GM21381 (cell line): ENCODE measurements at regions not wholly inside any gene's neighbourhood (a gene's known extent, or its start where the extent isn't known, plus 50 kb on each side); places are given as distances from the start of the nearest gene placed in this dataset.
"Not testable (repeated sequence)": the region's sequence is repeated elsewhere in the genome, so short reads cannot be mapped to it uniquely, and the experiment has no call there.

Experiments
- ATAC-seq: cut with Tn5 transposase; IDR thresholded peaks from one replicate; pipeline ENCODE4 v1.9.1; 2021; ENCODE audit warnings: mild to moderate bottlenecking, moderate library complexity; ENCODE audit not compliant: unreplicated experiment

DNA sequence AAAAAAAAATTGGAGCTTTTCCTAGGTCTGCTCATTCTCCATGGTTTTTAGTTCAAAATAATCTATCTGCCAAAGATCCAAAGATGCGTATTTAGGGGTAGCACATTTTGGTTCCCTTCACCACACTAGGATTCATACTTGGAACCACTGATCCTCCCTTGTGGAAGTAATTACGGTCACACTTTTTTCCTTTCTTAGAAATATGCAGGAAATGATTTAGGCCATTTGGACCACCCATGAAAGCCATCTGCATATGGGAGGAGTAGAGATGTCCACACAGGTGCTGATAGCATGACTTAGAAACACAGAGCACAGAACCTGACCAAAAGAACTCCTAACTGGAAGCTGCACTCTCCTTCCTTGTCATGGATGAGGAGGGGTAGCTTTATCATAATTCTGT, 105.9 kb upstream of the RAI14 start:
- no peak for ATAC-seq

DNA sequence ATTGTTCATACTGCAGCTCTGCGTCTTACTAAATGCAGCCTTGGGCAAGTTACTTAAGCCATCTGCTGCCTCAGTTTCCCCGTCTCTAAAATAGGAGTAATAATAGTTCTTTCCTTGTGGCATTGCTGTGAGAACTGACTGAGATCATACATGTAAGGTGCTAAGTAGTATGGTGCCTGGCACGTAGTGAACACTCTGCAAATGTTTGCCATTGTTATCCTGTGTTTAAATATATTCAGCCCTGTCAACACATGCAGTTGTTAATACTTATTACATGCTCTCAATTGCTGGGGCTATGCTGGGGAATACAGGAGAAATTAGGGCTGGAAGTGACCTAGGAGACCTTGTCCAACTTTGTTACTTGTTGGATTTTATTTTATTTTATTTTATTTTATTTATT, 105.2 kb upstream of the RAI14 start:
- no peak for ATAC-seq

DNA sequence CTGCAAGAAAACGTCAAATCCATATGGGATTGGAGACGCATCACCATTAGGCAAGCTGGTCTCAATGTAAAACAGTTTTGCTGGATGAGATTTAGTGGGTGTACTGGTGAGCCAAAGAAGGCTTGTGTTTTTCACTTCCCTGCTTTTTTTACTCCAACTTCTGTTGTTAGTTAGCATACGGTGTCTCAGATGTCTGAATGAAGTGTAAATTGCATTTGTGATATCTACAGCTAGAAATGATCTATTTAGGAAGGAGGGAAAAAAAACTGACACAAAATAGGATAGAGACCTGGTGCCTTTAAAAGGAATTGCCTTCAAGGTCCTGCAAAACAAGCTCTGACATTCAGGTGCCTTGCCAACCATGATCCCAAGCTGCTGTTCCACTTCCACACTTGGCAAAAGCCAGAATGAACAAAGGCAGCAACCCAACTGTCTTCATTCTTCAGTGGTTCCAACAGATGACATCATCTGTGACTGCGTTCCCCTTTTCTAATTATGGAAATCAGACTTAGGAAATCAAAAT, 104.2 kb upstream of the RAI14 start:
- no peak for ATAC-seq

DNA sequence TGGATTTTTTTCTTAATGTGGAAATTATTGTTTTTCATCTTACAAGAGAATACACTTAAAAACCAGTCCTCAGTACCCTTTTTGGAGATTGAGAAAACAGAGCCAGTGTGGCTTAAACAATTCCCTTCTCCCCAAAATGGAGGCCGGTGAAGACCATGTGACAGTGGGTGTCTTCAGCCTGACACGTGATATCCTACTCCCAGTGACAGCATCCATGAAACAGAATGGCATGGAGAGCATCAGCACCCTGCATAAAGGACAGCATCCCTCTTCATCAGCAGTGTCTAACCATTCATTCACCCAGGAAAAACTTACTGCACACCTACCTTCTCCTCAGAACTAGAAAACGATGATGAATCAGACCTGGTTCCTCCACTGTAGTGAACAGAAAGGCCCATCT, 103.4 kb upstream of the RAI14 start:
- no peak for ATAC-seq

DNA sequence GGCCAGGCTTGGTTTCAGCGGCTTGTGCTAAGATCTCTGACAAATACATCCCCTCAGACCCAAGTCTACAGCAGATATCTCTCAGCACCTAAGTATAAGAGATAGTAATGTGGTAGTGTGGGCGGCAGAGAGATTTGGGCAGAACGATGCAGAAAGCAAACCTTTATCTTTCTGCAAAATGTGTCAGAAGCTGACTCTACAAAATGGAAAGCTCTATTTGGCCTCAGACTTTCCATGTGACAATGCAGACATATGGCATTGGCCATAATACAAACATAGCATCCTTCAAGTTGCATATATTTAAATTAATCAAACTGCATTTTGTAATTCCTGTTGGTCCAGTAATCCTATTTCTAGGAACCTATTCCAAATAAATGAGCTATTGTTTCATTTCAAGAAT, 102.5 kb upstream of the RAI14 start:
- ATAC-seq, result no peak

DNA sequence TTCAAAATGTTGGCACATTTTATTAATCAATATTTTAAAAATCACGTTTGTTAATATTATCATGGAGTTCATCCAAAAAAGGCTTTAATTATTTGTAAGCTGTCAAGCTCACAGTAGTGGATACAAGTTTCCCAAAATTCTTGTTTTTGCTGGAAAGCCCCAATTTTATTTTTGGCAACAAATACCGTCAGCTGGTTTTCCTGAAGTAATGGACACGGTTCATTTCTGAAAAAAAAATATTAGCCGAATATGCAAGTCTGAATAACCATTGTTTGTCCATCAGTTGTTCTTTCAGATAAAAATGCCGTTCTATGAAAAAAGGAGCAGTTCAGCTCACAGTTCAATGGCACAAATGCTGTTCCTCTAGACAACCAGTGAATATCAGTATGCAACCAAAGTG, 101.5 kb upstream of the RAI14 start:
- ATAC-seq, result no peak

DNA sequence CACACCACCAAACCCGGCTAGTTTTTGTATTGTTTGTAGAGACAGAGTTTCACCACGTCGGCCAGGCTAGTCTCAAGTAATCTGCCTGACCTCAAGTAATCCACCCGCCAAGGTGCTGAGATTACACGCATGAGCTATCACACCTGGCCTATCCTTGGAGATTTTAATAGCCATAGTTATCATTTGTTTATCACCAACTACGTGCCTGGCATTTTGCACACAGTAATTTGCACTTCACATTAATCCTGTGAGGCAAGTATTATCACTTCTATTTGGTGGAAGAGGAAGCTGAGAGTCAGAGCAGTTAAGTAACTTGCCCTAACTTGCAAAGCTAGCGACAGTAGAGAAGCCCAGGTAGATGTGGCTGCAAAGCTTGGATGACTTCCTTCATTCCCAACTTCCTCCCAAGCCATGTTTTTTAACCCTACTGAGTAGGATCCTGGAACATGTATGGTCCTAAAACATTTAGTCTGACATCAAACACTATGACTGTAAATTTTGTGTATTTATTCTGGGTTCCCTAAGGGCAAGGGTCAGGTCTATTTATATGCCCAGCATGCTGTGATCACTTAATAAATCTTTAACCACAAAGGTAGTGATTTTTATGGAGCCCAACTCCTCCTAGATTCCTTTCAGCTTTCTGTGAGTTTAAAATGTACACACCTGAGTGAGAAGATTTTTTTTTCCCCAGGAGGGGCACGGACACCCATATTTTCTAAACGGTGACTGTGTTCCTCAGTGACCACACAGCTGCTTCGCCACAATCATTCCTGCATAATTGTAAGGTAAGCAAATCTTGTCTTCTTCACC, 100.2 kb upstream of the RAI14 start:
- ATAC-seq, result no peak

DNA sequence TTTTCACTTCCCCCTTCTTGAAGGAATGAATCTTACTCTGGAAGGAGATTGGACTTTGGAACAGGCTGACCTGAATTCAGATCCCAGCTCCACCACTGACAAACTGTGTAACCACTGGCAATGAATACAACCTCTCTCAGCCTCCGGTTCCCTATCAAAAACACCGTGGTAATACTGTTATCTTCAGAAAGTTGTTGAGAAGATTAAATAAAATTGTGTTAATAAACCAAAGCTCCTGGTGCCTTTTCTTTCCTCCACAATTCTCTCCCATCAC, 99.7 kb upstream of the RAI14 start:
- no peak for ATAC-seq

DNA sequence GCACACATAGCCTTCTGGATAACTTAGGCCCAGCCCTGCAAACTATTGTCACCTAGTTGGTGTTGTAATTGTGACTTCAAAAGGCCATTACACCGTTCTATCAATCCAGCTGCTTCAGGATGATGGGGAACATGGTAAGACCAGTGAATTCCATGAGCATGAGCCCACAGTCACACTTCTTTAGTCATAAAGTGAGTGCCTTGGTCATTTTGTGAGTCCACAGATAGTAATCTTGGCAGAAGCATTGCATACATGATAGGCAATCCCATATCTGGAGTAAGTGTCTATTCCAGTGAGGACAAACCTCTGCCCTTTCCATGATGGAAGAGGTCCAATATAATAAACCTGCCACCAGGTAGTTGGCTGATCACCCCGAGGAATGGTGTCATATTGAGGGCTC, 94.5 kb upstream of the RAI14 start:
- not testable (repeated sequence) for ATAC-seq

DNA sequence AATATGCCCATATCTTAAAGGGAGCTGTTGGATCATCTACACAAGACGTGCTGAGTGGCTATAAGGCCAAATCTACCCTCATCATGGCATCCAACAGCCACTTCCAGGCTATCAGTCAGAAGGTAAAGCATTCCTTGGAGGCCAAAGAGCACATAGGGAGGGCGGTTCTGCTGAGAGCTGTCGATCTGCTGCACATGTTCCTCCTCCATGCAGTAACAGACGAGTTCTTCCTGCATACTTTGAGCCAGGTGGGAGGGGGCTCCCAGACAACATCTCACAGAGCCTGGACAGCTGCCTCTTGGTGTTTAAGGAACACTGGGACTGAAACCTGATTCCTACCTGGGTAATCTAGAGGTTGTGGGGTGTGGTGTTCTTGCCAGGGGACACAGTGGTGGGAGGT, 93.3 kb upstream of the RAI14 start:
- ATAC-seq, result no peak

DNA sequence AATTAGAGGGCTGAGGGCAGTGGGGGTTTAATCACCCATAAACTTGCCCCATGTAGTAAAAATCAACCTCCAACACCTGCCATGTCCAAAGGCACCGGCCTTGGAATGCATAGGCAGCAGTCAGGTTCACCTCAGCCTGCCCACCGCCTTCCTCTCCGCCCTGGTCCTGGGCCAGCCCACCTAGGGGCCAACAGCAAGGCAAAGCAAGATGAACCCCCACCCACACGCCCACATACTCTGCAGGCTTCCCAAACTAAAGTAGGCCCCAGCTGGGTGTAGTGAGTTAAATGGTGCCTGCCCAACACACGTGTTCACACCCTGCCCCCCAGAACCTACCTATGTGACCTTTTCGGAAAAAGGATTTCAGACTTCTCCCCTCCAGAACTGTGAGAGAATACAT, 92.9 kb upstream of the RAI14 start:
- no peak for ATAC-seq

DNA sequence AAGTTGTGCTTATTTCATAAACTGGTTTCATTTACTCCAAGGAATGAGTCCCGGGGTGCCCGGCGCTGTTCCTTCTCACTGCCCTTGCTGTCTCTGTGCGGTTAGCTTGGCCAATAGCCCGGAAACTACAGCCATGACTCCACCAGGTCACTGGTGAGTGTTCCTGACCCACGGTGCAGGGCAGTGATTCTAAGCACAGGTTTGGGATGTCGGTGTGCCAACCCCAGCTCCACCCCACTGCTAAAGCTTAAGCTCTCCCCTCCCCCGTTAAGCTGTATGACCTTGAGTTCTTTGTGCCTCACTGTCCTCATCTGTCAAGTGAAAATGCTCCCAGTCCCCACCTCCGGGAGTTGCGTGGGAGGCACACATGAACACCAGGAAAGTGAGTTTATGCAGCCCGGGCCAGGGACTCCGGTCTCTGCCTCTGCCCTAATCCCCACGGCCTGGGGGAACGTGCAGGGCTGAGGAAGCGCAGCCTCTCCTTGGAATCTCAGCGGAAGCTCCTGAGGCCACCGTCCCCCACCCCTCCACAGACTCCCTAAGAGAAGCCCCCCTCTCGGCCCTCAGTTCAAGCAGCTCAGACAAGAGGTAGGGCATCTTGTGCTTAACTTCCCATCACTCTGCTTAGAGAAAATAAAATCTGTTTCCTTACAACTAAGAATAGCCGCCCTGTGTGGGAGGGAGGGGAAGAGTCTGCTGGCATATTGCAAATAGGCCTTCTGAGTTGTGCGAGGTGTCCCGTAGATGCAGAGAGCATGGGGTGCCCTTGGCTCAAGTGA, 92.0 kb upstream of the RAI14 start:
- ATAC-seq, result no peak

DNA sequence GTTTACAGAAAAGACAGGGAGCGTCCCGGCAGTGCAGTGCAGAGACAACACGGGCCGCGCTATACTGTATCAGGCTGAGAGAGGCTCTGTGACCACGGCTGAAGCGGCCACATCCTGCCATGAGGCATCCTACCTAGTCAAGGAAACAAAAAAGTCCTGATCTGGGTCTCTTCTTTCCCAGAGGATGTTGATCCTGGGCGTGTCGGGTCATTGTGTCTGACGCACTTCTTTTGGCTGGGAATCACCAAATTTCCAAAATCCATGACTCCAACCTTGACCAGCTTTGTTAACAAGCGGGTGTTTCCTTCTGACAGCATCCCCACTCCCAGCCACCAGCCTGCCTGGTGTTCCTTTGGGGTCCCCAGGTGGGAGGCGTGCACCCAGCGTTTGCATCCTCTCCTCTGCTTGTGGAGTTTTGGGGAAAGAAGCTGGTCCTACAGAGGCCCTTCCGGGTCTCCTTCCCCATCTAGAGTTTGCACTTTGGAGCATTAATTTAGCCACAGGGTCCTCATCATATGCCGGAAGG, 91.4 kb upstream of the RAI14 start:
- no peak for ATAC-seq

DNA sequence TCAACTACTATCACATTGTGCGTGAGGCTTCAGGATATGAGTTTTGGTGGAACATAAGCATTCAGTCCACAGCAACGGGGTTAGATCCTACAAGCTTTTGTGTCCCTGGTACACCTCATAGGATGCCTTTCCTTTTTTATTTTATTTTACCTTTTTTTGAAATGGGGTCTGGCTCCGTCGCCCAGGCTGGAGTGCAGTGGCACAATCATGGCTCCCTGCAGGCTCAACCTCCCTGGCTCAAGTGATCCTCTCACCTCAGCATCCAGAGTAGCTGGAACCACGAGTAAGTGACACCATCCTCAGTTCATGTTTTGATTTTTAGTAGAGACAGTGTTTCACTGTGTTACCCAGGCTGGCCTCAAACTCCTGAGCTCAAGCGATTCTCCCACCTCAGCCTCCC, 86.0 kb upstream of the RAI14 start:
- no peak for ATAC-seq

DNA sequence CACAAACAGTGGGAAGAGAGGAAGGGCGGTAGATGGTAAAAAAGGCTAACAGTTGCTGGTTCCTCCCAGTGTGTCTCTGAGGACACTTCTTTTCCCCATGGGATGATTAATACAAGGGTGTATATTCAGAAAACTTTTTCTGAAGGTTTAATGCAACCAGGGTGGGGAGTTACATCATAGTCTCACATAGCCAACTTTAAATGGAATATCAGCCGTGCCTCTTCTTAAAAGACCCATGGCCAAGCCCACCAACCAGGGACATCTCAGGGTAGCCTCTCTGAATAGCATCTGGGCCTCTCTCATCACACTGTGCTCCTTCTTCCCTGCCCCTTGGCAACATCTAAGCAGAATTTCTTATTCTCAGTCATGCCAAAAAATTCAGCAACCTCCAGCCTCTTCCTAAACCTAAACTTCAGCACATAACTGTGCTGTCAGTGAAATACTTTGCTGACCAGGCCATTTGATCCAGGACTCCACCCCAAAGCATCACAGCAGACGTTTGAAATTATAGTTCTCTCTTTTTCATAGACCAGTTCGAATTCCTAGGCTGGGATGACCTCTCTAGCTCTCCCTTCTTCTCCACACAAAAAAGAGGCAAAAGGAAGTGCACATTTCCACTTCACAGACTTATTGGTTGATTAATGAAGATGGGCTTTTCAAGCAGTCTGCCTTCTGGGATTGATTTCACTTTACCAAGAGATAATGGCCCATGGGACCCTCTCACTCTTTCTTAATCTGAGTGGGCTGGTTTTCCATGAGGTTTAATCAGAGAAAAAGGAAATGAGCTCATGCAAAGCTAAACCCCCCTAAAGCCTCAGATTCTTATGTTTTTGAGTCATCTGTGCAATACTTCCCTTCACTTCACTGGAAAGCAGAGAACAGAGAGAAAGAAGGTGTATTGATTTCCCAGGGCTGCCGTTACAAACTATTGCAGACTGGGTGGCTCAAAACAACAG, 85.1 kb upstream of the RAI14 start:
- no peak for ATAC-seq

DNA sequence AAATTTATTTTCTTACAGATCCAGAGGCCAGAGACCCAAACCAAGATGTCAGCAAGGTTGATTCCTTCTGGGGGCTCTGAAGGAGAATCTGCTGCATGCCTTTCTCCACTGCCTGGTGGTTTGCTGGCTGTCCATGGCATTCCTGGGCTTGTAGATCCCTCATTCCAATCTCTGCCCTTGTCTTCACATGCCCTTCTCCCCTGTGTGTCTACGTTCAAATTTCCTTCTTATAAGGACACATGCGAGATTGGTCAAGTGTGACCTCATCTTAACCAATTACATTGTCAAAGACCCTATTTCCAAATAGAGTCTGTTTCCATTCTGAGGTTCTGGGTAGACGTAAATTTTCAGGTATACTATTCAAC, 84.5 kb upstream of the RAI14 start:
- no peak for ATAC-seq

DNA sequence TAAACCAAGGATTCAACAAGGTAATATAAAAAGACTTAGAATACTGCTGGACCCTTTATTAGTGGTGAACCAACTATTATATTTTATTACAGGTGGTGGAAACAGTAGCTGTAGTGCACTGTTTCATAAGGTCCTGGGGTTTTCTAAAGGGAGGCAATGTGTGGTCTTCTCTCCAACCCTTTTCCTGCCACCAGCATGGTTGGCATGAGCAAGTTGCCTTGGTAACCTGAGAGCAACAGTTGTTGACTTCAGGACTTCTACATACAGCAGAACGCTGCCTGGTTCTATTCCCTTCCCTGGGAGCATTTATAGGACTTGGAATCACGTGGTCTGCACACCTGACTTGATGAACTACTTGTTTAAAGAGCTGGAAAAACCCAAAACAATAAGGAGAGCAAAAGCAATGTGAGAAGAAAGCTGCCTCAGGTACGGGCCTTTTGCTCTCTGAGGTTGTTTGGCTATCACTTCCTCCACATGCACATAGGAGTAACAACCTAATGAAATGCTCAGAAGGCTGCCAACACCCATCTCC, 81.1 kb upstream of the RAI14 start:
- ATAC-seq, result no peak

DNA sequence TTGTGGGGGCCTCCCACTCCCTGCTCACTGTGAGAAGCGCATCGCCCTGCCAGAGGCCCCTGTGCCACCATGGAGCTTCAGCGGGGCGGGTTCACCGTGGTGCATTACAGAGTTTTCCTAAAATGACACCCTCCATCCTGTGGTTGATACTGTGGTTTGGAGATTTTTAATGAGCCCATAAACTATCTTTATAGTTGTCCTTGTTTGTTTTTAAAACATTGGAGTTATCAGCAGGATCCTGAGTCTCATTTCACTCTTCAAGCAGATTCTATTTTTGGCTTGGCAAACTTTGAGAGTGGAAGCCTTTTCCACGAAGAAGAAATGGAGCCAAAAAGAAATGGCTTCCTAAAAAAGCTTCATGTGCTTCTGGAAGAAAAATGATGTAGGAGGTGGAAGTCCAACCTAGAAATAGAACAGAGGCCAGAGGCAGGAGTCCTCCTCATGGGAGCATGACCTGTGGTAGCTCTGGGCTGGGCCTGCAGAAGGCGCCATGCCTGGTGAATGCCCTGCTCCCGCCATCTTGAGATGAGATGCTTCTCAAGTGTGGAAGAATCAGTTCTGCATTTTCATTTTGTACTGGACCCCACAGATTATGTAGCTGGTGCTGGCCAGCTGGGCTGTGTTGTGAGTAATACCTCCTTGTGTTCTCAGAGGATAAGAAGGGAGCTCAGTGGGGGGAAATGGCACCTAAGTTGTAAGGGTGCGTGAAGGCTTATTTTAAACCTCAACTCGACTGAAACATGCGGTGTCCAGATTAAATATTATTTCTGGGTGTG, 79.0 kb upstream of the RAI14 start:
- ATAC-seq, result no peak

DNA sequence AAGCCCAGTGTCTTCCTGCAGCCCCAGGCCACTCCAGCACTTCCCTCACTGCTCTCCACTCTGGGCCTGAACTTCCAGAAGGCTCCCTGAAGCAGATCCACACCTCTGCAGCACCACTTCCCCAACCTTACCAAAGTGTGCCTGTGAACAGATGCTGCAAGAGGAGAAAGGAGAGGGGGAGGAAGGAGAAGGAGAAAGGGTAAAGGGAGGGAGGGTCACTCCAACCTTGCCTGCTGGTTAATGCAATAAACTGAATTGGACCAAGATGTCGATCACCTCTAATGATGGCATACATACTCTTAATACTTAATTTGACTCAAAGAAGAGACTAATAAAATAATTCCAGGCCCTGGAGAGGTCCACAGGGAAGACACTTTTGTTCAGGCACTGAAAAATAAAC, 77.2 kb upstream of the RAI14 start:
- no peak for ATAC-seq

DNA sequence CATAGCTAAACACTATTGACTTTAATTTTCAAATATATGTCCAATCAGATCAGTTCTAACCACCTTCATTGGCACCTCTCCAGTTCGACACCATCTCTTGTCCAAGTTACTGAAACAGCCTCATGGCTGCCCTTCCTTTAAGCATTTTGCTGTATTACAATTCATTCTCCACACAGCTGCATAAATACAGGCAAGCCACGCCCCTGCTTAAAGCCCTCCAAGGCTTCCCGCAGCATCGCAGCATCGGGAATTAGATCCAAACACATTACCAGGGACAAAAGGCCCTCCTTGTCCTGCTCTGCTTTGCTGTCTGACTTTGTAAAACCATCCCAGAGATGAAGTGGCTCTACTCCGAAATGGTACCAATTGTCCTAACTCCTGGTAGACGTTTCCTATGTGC, 75.1 kb upstream of the RAI14 start:
- ATAC-seq, result no peak
